ENCODE measurements at regions not wholly inside any gene's neighbourhood (a gene's known extent, or its start where the extent isn't known, plus 50 kb on each side); places are given as distances from the start of the nearest gene placed in this dataset.
A peak's percentile ranks its signal among the peaks of the same experiment; 100 is the strongest.

DNA sequence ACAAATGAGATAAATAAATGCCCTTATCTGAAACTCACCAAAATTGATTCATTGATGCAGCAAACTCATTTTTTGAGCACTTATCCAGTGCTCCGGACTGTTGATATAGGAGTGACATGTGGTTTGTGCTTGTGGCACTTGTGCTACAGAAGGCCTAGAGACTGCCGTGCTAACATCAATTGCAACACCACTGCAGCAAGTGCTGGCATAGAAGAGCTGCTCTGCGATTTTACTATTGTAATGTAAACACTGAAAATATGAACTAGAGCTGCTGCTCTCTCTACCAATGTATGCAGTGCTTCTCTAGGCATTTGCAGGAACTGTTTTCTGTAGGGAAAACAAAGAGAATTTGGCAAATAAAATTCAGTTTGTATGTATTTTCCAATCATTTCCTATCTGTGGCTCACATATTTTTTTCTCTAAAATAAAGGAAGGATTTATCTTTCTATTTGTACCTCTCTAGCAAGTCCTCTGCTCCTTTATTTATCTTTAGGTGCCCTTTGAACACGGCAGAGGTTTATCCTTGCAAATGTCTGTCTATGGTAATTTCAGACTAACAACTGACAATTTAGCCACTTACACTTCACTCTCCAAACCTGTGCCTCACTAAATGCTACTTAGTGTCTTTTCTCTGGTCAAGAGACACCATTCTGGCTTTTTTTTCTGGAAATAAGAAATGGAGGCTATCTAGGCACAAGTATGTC is 409.5 kb upstream of the ADGRL2 start:
- ATAC-seq (peak; percentile 48), DNase-seq (no peak)
- intact Hi-C loops (cut with micrococcal nuclease): no loop called here

DNA sequence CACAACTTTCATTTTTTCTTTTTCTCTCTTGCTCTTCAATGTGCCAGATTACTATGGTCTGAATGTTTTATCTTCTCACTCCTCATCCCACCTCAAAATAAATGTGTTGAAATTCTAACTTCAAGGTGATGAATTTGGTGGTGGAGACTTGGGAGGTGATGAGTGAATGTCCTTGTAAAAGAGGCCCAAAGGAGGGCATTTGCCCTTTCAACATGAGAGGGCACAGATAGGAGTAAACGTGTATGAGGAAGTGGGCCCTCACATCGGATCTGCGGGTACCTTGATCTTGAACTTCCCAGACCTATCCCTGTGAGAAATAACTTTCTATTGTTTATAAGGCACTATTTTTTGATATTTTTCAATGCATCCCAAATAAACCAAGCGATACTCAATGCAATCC is 412.3 kb upstream of the ADGRL2 start:
- intact Hi-C loops (cut with micrococcal nuclease): no loop called here
- ATAC-seq: peak; percentile 17

DNA sequence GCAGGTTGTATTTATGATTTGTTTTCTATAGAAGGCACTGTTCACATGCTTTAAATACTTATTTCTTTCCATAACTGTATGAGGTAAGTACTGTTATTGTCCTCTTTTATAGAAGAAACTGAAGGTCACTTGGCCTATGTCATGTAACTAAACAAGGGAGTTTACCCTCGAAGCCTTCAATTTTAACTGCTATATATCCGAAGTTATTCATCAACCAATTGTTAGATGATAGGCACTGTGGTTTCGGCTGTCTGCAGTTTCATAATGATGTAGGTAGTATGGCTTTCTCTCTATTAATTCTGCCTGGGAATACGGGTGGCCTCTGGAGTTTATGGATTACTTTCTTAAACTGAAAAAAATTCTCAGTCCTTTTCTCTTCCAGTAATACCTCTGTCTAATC is 413.3 kb upstream of the ADGRL2 start:
- DNase-seq (no peak), ATAC-seq (no peak)
- intact Hi-C loops (cut with micrococcal nuclease): no loop called here

More for the DNA sequence above, 412.3 kb upstream of the ADGRL2 start:
- DNase-seq: no peak

DNA sequence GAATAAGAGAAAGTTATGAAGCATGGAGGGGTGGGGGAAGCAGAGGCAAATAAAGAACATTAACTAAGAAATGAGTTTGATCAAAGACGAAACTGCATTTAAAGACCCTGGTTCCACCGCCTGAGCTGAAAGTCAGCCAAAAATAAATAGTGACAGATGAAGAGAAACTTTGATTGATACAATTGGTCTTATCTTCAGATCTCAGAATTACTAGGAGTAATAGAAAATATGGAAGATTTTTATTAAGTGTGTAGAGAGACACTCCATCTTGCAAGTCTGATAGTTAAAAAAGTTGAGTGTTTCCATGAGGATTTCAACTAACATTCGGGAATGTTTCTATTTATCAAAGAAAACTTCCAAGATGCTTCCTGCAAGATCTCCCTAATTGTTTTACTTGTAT is 418.2 kb upstream of the ADGRL2 start:
- DNase-seq (no peak), ATAC-seq (no peak)
- intact Hi-C loops (cut with micrococcal nuclease): no loop called here

DNA sequence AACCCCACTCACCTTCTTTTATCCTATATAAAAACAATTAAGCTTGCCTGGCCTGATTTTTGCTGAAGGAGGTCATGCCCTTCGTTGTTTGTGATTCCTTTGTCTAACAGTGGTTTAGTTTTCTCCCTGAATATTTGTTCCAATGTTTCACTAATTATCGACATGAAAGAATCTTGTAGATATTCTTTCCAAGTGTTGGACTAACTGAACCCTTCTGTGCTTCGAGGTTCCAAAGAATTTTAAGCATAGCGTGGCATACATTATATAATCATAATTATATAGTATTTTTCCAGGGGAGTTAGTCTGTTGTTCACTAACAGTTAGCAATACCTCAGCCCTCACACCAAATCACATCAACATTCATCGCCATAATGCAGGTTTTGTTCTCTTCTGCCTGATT is 418.9 kb upstream of the ADGRL2 start:
- ATAC-seq (no peak), DNase-seq (no peak)
- intact Hi-C loops (cut with micrococcal nuclease): no loop called here

DNA sequence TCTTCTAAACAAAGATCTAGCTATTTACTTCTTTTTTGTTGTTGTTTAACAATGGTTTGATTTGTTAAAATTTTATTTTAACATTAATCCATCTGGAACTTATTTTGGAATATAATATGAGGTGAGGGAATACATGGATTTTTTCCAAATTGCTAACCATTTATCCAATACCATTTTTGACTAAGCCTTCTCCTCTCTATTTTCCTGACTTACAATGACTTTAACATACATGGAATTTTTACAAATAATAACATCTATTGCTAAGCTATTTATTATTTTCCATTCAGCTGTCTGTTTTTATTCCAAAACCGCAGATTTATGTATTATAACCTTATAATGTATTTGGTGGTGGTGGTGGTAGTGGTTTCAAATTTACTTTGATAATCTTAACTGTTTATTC is 420.3 kb upstream of the ADGRL2 start:
- no peak for ATAC-seq

DNA sequence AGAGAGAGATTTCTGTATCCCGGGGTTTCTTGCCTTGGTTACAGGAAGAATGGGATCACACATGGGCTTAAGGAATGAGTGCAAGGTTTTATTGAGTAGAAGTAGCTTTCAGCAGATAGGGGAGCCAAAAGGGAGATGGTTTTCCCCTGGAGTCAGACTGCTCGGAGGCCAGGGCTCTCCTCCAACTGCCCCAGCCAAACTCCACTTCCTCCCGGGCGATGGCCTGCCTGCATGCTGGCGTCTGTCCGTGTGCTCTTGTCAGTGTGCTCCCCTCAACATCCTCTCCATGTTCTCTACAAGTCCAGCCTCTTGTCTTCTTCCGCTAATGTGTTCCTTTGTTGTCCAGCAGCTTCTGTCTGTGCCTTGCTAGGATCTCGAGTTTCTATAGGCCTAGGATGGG is 421.3 kb upstream of the ADGRL2 start:
- ATAC-seq: no peak
- intact Hi-C loops (cut with micrococcal nuclease): no loop called here
- DNase-seq: no peak

More for the DNA sequence above, 420.3 kb upstream of the ADGRL2 start:
- intact Hi-C loops (cut with micrococcal nuclease): no loop called here
- DNase-seq: no peak

DNA sequence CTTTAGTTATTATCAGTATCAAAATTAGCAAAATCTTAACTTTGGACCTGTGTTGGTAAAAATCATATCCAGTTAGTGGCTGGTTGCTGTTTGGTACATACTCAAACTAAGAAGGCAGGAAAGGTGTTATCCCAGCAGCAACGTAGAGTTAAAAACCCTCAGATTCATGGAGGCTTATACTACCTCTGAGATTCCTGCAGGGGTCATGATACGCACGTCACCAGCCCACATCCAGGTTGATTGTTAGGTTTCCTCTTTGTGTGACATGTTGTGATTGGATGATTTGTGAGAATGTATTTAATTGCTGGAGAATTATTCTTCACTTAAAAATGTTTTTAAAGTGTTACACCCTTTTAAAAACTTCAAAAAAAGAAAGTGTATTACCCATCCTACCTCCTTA is 423.3 kb upstream of the ADGRL2 start:
- no peak for DNase-seq
- ATAC-seq: no peak
- intact Hi-C loops (cut with micrococcal nuclease): no loop called here

DNA sequence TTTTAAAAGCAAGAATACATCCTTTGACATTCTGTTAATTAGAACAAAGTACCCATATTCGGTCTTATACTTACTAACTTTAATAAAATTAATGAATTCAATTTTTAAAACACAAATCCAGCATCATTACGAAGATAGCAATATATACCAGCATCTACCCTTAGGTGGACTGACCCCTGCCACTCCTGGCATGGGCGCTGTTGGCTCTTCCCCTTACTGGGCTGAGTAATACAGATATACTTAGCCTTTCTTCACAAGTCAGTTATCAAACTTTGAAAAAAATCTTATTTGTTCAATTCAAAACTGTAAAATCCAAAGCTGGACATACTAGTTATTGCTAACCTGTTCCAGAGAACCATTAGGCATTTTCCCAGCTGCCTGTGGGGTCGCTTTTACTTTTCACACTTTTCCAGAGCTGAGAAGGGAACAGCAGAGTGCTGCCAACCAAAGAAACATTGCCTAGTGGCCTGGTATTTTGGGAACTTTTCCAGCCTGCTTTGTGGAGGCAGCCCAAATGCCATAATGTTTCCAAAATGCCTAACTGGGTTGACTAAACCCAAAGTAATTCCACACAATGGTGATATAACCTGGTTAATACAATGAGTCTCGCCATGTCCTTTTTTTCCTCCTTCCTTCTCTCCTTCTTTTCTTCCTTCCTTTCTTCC is 424.7 kb upstream of the ADGRL2 start:
- DNase-seq (no peak), ATAC-seq (peak; percentile 64)
- intact Hi-C loops (cut with micrococcal nuclease): no loop called here

DNA sequence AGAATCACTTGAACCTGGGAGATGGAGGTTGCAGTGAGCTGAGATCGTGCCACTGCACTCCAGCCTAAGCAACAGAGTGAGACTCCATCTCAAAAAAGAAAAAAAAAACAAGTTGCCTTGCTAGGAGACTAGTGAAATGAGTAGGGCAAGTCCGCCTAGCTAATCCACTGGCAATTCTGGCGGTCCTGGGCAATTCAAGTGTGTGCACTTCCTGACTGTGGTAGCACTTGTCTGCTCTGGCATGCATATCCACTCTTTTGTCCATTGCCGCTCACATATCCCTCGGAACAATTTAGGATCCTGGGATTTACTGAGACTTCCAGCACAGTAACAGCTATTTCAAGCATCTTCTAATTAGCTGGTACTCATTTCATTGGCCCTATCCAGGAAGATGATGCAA is 426.3 kb upstream of the ADGRL2 start:
- DNase-seq (no peak), ATAC-seq (no peak)
- intact Hi-C loops (cut with micrococcal nuclease): no loop called here

DNA sequence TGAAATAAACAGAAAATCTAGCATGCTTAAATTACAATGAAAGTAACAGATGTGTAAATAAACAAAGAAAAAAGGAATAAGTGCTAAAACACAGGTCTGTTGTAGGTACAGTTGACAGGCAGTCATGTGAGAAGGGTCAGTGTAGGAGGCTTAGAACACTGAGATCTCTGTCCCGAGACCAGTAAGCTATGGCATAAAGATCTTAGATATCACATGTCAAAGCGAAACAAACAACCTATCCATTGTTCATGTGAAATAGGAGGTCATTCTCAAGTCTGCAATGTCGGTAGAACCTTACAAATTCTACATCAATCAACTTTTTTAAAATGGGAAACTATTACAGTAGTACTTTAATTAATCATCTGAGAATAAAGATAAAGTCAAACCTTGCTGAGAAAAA is 428.9 kb upstream of the ADGRL2 start:
- intact Hi-C loops (cut with micrococcal nuclease): no loop called here
- DNase-seq (no peak), ATAC-seq (no peak)

DNA sequence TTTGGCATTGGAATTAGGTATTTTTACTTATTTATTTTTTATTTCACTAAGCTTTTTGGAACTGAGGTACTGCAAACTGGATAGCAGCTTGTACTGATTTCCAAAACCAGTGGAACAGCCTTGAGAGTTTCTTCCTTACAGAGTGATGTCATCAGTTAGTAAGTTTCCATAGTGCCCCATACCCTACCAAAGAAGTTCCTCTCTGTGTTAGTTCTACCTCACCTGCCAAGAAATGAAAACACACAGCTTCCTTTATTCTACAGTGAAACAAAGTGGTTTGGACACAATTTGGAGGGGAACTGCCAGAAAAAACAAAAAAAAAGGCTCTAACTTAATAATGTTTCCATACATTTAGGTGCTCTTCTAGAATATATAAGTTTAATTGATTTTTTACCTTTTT is 430.9 kb upstream of the ADGRL2 start:
- no peak for ATAC-seq
- no peak for DNase-seq

DNA sequence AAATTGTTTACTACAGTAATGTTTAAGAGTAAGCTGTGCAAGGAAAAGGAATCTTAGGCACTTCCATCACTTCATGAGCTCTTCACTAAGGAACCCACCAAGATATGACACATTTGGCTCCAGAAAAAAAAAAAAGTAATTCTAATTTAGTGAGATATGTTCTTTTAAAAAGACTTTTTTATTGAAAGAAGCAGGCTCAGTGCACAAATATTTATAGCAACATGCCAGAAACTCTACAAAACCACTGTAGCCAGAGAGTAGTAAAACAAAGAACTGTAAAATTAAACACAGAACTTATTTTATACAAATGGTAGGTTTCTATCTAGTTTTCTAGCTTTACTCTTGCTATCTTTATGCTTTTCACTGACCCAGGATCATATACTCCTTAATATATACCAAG is 434.6 kb upstream of the ADGRL2 start:
- intact Hi-C loops (cut with micrococcal nuclease): no loop called here
- ATAC-seq (no peak), DNase-seq (no peak)

More for the DNA sequence above, 430.9 kb upstream of the ADGRL2 start:
- intact Hi-C loops (cut with micrococcal nuclease): no loop called here

DNA sequence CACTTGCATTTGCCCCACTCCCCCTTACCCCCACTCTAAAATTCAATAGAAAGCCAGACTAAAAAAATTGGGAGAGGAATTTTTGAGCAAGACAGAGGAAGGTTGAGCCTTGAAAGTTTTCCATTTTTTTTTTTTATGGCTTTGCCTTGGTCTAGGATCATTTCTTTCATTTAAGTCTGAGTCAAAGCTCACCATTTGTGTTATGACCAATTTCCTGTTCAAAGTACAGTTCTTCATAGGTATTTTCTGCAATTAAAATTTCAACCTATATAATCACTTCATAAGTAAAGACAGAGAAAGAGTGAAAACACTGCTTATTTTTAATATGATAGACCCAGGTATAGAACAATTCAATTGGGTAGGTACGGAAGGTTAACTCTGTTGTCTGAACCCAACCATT is 436.6 kb upstream of the ADGRL2 start:
- ATAC-seq: no peak
- intact Hi-C loops (cut with micrococcal nuclease): no loop called here
- DNase-seq: no peak

DNA sequence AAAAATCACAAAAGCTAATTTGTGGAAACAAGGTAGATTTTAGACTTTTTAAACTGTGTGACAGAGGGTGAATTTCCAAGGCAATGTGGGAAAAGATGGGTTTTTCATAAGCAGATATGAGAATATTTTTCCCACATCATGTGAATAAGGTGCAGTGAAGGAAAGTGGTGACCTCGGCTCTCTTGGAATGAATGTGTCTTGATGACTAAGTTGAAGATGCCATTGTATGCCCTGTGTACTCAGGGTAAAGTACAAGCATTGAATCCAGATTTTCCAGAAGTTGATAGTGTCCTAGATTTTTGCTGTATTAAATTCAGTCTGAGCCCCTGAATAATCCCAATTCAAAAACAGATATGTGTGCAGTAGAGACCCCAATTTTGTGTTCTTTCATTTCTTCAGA is 442.6 kb upstream of the ADGRL2 start:
- no peak for DNase-seq
- no peak for ATAC-seq
- intact Hi-C loops (cut with micrococcal nuclease): no loop called here

DNA sequence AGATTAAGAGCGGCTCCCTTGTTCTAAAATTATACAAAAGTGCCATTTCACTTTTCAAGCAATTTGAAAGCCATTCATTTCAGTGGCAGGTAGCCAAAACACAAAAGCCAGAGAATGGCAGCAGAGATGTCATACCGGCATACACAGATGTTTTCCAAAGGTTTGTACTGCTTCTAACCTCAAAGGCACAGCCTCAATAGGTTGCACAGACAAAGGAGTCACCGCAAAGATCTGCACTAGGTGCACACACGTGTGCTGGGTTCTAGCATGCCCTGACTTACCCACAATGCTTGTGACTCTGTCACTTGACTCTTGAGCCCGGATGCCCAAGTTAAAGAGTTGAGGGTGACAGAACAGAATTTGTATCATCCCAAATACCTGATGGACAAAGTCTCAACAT is 448.9 kb upstream of the ADGRL2 start:
- DNase-seq (no peak), ATAC-seq (no peak)
- intact Hi-C loops (cut with micrococcal nuclease): no loop called here

DNA sequence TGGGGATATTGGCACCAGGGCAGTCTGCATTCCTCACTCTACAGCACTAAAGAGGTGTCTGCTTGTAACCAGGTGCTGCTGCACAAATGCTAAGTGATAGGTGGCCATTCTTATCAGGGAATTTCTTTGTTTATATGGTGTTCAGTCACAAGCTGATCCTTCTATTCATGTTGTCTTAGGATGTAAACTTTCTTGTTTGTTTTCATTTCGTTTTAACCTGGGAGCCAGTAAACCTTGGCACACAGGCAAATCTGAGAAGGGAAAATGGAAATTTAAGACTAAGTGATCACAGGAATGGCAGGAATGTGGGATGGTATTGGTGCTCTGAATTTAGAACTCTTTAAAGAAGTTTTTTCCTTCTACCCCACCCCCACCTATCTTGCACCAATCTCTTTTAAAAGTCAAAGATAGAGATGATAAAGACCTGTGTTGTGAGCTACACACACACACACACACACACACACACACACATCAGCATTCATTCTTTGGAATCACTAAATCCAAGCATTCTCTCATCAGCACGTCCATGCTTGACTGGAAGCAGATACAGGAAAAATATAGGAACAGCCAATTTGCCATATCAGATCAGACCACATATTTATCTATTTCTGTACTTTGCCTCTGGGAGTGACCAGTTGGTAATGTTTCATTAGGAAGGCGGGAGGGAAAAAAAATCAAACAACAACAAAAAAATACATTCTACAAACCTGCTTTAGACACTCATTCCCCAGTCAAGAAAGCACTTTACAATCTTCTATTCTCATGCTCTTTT is 451.4 kb upstream of the ADGRL2 start:
- DNase-seq: no peak
- intact Hi-C loops (cut with micrococcal nuclease): no loop called here
- no peak for ATAC-seq

DNA sequence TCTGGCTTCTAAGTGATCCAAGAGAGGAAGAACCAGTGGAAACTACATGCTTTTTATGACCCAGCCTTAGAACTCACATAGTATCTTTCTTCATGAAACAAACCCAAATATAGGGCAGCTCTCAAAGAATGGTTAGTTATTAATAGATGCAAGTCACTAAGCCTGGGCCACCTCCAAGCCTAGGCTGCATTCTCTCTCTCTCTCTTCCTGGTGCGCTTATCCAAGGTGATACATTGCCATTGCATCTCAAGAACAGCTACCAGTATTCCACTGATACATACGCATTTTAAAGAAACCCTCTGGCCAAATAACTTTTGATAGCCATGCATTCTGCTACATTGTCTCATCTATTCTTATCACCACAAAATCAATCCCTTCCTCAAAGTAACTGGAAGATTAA is 455.6 kb upstream of the ADGRL2 start:
- DNase-seq (peak; percentile 37), ATAC-seq (peak; percentile 78)

DNA sequence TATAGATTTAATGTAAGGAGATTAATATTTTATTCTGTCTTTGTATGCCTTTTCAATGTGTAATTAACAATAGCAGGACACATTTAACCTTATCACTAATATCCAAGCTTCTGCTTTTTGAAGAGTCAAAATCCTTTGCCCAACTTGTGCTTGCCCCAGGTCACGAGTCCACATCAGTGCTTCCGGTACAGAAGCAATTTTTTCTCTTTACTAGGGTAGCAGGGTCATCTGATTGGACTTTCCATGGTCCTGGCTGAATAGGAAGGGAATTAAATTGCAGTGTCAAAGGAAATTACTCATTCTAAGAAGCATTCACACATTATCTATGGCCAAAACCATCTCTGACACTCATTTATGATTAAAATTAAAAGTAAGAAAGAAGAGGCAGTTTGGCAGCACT is 460.5 kb upstream of the ADGRL2 start:
- DNase-seq (no peak), ATAC-seq (no peak)
- intact Hi-C loops (cut with micrococcal nuclease): no loop called here

More for the DNA sequence above, 455.6 kb upstream of the ADGRL2 start:
- intact Hi-C loops (cut with micrococcal nuclease): no loop called here

DNA sequence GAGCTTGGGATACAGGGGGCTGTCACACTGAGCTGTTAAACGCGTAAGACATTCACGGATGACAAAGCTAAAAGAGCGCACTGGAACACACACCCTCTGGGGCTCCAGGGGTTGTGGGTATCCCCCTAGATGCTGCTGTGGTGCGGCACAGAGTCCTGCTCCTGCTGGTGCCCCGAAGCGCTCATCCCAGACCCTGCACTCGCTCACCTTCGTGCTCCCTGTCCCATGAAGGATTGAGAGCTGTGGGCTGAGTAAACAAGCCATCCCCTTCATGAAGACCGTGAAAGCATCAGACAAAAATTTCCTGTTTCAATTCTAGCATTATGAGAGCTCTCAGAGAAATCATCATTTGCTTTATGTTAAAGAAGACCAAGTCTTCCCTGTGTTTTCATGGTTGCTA is 463.5 kb upstream of the ADGRL2 start:
- no peak for ATAC-seq
- intact Hi-C loops (cut with micrococcal nuclease): no loop called here
- no peak for DNase-seq

DNA sequence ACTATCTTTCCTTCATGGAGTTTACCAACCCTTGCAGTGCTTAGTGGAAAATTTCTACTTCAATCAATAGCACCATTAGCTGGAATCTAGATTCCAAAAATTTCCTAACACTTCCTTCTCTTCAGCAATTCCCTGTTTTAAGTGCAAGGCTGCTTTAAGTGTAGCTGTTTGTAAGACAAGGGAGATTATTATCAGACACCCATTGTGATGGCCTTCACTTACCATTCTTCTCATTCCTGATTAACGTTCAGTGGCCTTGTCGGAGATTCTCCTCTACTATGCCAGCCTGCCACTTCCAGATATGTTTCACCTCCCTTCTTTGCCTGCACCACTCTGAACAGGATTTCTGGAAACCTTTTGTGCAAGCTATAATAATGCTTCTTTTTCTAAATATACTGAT is 464.9 kb upstream of the ADGRL2 start:
- no peak for ATAC-seq
- intact Hi-C loops (cut with micrococcal nuclease): no loop called here

More for the DNA sequence above, 464.9 kb upstream of the ADGRL2 start:
- DNase-seq: no peak

Data from left ventricle myocardium superior (tissue), 1 donor.